HG02759 (cell line): ENCODE measurements at regions not wholly inside any gene's neighbourhood (a gene's known extent, or its start where the extent isn't known, plus 50 kb on each side); places are given as distances from the start of the nearest gene placed in this dataset.

Source experiments
- ATAC-seq: cut with Tn5 transposase; IDR thresholded peaks from one replicate; pipeline ENCODE4 v1.9.1; 2021; ENCODE audit warnings: mild to moderate bottlenecking, moderate library complexity; ENCODE audit not compliant: unreplicated experiment

DNA sequence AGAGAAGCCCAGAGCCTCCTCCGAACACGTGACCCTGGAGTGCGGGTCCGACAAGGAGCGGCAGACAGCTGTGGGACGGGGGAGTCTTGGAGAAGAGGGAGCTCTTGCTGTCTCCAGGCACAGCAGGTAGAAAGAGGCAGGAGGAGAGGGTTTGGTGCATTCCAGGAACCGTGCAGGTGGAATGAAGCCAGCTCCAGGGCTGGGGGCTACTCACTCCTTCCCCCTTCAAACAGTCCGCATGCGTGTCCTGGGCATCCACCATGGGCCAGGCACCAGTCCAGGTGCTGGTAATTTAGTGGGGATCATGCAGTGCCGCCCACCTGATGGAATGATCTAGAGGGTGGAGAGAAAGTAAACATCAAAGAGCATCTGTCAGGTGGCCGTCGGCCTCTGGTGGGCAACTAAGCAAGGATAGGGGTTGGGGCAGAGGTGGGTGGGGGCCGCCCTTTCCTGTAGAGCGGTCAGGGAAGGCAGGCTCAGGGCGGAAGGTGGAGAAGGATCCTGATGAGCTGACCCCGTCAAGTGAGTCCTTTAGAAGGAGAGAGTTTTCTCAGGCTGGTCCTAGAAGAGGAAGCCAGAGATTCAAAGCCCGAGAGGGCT is 850.0 kb downstream of the TBC1D22A start:
- no peak for ATAC-seq

DNA sequence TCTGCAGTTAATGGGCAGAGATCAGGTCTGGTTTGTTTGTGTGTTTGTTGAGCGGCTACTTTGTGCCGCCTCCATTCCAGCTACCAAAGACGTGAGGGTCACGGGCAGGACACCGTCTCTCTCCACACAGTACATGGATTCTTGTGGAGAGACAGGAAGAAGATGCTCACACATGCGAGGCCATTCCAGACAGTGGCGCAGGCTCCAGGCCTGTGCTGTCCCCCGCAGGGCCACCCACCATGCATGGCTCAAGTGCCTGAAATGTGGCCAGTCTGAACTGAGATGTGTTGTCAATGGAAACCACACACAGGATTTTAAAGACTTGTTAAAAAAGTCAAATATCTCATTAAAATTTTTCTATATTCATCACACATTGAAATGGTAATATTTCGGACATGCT is 848.3 kb downstream of the TBC1D22A start:
- ATAC-seq, result no peak

DNA sequence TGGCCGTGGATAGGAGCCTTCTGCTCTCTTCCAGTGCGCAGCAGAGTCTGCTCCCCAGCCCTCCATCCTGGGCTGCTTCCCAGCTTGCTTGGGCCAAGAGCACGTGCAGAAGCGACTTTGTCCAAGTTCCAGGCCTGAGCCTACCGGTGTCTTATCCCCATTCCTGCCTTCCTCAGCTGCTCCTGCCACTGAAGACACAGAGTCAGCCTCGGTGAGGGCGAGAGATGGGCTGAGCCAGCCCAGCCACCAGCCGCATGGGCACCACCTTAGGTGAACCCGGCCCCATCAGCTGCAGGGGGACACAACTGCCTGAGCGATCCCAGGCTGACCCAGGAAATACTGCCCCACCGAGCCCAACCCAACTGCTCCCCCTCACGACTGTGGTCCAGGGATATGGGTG is 847.8 kb downstream of the TBC1D22A start:
- ATAC-seq, result no peak

DNA sequence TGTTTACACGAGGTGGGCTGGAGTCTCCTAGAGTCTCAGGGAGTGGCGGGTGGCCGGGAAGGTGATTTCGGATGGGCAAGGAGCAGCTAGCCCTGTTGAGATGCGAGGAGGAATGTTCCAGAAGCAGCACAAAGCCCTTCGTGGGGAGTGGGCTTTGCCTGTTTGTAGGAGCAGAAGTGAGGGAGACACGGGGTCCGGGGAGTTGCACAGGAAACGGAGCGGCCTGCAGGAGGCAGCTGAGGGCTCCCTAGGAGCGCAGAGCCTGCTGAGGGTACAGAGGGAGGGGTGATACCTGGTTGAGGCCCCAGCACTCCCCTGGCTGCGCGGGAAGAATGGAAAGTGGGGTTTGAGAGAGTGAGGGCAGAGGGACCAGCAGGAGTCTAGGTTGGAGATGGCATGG is 847.2 kb downstream of the TBC1D22A start:
- no peak for ATAC-seq

DNA sequence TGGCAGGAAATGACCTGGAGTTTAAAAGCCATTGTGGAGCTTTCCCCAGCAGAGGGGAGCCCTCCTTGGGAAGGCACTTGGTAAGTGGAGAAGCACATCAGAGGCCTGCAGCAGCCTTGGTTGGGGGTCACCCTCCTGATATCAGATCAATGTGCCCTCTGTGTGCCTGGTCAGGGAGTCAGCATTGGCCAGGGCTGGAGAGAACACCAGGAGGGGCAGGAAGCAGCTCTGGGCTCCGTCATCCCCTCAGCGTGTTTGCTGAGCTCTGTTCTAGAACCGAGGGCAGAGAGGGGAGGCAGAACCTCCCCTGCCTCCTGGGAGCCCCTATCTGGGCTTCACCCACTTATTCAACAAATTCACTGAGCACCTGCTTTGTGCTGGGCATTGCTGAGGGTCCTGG is 846.0 kb downstream of the TBC1D22A start:
- no peak for ATAC-seq

DNA sequence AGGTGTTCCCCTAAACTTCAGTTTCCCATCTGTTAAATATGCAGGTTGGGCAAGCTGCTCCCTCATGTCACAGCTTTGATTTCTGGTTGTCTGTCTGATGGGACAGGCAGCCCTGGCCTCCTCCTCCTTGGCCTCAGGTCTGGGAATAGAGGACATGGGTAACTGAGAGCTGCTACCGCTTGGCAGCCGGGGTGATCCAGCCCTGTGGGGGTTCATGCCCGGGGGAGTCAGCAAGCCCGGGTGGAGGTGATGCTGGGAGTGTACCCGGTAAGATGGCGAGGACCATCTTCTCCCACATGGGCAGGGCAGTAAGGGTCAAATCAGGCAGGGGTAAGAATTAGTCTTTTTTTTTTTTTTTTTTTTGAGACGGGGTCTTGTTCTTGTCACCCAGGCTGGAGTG is 845.0 kb downstream of the TBC1D22A start:
- ATAC-seq, result no peak

DNA sequence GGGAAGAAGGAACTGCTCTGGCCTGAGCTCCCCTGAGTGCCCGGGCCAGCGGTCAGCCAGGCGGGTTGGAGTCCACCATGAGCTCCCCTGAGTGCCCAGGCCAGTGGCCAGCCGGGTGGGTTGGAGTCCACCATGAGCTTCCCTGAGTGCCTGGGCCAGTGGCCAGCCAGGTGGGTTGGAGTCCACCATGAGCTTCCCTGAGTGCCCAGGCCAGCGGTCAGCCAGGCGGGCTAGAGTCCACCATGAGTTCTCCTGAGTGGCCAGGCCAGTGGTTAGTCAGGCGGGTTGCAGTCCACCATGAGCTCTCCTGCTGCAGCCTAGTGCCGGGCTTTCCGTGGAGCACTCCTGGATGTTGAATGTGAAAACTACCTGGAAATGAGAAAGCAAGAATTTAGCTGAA is 844.0 kb downstream of the TBC1D22A start:
- no peak for ATAC-seq

DNA sequence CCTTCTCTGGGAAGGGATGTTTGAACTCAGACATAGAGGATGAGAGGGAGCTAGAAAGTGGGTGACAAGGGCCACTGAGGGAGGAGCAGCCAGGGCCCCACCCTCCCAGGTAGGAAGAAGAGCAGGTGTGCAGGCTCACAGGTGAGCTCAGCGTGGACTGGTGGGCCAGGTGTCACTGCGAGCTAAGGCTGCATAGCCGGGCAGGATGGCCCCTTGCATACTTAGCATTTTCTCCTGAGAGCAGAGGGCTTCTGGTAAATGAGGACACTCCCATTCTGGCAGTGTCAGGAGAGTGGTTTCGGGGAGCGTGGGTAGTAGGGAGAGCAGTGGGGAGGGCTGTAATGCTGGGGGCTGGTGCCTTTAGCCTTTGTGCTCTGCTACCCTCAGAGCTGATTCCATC is 843.4 kb downstream of the TBC1D22A start:
- ATAC-seq, result no peak

DNA sequence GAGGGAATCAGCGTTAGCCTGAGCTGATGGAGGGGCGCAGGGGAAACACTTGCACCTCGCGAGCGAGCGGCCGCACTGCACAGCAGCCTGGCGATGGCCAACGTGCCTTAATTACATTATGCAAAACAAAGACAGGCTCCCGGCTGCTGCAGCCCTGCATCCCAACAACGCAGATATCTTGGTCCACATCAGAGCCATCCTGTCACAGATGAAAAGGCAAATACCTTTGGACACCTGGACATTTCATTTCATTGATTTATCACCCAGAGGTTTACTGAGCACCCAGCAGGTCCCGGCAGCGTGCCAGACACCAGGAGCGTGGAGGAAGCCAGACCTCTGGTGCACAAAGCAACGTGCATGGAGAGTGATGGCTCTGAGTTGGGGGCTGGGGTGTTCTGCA is 843.0 kb downstream of the TBC1D22A start:
- ATAC-seq, result no peak

DNA sequence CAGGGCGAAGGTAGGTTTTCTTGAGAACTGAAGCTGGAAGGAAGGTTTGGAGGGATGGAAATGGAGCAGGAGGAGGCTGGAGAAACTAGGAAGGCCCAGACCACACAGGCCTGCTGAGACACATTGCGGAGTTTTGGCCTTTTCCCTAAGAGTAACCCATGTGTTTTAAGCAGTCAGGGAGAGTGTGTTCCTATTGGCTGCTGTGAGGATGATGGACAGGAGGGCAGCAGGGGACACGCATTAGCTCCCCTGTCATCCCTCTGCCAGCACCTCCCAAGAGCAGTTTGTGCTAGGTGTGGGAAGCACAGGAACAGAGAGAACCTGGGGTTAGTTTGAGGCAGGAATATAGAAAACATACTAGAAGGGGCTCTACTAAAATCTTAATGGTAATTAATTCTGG is 842.1 kb downstream of the TBC1D22A start:
- ATAC-seq, result no peak

DNA sequence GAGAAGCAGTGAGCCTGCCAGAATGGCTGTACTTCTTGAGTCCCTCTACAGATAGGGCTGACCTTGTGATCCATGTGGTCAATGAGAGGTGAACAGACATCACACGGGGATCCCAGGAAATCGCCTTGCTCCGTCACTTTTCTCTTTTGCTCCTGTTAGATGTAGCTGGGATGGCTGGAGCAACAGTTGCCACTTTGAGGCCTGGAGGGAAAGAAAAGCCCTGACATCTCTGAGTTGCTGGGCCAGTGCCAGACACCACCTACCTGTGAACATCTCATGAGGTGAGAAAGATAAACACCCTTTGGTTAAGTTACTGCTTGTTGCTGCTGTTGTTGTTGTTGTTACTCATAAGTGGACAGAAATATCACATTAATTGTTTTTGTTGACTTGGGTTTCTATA is 840.3 kb downstream of the TBC1D22A start:
- ATAC-seq, result no peak

DNA sequence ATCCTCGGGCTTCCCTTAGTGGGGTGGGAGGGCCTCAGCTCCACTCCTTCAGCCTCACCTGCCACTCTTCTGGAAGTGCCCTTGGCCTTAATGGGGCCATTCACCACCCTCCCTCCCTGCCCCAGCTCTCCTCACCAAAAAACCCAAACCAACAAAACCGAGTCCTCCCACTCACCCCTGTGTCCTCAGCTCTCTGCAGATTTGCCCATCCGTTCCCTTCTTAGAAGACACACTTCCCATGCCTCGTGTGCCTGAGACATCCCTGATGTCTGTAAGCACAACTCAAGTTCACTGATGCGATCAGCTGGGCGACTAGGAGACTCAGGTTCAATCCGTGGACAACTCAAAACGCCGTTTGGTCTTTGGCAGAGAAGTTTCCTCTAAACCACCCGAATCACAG is 839.2 kb downstream of the TBC1D22A start:
- no peak for ATAC-seq

DNA sequence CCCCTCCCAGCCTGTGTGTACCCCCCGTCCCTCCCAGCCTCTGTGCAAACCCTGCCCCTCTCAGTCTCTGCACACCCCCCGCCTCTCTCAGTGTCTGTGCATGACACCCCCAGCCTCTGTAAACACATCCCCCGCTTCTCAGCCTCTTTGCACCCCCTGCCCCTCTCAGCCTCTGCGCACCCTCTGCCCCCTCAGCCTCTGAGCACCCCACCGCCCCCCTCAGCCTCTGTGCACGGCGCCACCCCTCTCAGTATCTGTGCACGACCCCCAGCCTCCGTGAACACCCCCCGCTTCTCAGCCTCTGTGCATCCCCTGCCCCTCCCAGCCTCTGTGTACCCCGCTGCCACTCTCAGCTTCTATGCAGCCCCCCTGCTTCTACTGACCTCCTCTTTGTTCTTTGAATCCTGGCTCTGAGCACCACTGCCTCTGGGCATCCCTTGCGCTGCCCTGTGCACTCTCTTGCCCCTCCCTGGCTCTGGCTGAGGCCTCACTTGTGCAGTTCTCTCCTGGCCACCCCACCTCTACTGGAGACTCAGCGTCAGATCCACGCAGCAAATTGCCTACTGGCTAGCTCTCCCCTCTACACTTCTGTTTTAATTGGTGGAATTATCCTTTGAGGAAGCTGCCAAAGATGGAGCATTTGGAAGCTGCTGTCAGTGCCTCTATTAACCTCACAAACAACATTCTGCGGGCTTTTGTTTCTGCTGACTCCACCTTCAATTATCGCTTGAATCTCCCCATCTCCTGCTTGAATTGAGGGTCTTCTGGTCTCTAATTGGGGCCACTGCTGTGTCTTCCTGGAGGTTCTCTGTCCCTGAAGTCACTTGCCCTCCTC is 838.6 kb downstream of the TBC1D22A start:
- ATAC-seq, result no peak

DNA sequence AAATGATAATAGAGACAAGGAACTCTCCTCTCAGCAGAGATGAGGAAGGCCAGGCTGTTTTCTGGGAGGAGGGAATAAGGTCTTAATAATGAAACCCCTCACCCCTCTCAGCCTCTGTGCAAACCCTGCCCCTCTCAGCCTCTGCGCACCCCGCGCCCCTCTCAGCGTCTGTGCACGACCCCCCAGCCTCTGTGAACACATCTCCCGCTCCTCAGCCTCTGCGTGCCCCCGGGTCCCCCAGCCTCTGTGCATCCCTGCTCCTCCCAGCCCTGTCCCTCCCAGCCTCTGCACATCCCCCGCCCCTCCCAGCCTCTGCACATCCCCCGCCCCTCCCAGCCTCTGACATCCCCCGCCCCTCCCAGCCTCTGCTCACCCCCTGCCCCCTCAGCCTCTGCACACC is 837.8 kb downstream of the TBC1D22A start:
- ATAC-seq, result no peak

DNA sequence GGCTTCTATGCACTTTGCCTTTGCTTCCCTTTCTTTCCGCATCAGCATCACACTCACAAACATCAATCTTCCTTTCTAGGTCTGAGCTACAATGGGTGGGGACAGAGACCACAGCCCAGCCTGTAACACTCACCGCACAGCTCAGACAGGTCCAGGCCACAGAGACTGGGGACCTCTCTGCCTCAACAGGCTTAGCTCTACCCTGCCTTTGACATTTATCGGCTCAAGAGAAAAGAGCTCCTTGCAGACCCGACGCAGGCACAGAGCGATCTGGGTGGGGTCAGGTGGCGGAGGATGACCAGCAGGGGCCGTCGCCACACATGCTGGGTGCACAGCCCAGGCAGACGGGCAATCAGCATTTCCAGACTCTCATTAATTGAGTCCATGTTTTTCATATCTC is 837.3 kb downstream of the TBC1D22A start:
- no peak for ATAC-seq

DNA sequence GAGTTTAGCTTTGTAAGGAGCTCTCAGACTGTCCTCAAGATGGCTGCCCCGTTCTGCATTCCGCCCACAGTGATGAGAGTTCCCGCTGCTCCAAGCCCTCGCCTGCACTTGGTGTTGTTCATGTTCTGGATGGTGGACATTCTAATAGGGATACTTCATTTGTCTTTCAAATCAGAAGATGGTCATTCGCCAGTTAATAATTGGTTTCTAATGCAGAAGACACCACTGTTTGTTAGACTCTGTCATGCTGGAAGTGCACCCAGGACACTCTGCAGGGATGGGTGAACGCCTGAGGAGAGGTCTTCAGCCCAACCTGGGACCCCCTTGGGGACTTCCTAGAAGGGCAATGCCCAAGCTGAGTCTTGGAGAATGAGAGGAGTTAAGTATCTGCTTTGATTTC is 836.4 kb downstream of the TBC1D22A start:
- no peak for ATAC-seq

DNA sequence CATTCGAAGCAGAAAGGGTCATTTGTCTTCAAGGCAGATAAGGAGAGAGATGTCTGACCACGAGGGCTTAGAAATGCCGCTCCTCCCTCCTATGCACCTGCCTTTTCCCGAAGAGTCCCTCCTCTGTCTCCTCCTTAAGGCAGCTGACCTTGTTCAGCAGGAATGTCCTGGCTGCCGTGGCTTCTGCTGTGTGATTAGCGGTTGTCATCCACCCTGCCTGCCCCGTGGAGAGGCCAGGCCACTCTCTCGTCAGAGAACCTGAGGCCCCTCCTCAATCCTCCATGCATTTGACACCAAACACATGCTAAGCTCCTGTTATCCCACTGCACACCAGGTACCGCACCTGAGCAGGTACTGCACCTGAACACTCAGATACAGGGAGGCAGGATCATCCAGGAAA is 834.6 kb downstream of the TBC1D22A start:
- no peak for ATAC-seq

DNA sequence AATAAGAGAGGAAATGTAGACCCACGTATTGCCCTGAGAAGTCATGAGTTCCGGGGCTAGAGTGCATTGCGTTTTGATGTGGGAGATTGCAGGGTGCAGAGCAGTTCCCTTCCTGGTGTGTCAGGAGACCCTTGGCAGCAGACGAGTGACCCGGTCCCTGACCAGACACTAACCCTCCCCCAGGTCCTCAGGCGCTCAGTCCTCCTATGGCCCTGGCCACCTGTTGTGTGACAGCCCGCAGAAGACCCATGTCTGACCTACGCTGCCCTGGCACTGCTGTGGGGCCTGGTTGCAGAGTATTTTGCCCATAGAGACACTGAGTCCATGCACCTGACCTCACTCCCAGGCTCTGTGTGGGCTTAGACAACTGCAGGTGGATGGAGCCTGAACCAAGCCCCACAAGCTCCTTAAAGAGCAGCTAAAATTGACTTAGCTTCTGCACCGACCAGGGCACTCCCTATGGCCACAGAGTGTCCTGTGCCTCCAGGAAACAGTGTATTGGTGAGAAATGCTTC is 833.8 kb downstream of the TBC1D22A start:
- no peak for ATAC-seq

DNA sequence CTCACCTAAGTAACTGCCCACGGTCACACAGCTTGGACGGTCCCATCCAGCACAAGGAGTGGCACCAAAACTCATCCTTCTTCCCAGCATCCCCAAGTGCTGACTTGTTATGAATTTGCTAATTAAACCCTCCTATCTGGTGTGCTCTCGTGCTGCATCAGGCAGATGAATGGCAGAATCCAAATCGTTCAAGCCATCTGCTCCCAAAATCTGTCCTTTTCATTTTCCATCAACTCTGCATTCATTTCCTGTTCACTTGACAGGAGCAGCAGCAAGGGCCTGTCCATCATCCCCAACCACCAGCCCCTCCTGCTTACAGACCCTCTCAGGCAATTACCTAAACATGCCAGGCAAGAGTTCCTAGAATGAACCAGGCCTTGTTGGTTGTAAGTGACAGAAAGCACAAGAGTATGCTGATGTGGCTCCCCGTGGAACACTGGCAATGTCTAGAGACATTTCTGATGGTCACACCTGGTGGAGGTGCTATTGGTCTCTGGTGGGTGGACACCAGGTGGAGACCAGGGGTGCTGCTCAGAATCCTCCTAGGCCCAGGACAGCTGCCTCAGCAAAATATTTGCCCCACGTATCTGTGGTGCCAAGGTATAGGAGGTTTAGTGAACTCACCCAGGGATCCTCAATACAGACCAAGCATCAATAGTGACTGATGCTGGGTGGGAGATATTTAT is 832.5 kb downstream of the TBC1D22A start:
- ATAC-seq, result no peak

DNA sequence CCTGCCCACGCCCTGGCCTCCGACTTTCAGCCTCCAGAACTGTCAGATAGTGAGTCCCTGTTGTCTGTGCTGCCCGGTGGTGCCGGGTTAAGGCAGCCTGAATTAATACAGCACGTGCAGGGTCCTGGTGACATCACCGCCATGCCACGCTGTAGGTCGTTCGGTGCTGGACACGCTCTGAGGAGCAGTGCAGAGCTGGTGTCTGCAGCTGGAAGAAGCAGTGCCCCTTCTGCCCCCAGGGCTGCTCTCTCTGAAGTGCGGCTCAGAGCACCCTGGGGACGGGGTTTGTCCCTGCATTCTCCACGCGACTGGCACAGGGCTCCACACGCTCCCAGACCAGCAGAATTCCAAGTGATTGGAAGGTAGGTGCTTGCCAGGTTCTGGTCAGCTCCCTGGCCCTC is 831.5 kb downstream of the TBC1D22A start:
- ATAC-seq, result no peak

DNA sequence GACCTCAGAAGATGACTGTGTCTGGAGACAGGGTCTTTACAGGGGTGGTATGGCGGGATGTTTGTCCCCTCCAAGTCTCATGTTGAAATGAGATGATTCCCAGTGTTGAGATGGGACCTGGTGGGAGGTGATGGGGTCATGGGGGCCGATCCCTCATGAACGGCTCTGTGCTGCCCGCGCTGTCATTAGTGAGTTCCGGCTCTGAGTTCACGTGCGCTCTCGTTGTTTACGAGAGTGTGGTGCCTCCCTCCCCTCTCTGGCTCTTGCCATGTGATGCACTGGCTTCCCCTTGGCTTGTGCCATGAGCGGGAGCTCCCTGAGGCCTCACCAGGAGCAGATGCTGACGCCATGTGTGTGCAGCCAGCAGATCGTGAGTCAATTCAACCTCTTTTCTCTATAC is 830.8 kb downstream of the TBC1D22A start:
- ATAC-seq, result no peak

DNA sequence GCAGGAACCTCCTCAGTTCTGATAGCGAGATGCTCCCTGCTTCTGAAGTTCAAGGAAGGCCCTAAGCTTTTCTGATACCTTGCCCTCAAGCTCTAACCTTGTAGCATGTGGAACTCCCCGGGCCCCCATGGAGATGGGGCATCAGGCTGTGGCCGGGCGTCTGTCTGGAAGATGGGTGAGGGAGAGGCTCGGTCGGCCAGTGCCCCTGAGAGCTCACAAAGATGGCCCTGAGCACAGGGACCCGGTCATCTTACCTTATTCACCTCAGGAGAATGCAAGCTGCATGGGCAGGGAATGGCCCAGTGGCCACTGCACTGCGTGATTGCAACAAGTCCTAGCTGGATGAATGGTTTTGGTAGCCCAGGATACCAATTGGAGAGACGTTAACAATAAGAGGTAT is 830.3 kb downstream of the TBC1D22A start:
- no peak for ATAC-seq
